Osteocyte (in vitro differentiated cells): ENCODE measurements at regions not wholly inside any gene's neighbourhood (a gene's known extent, or its start where the extent isn't known, plus 50 kb on each side); places are given as distances from the start of the nearest gene placed in this dataset.
"Not testable (repeated sequence)": the region's sequence is repeated elsewhere in the genome, so short reads cannot be mapped to it uniquely, and the experiment has no call there.

Source experiments
- DNase-seq: peaks from one replicate; pipeline ENCODE4 v3.0.0; 2021; ENCODE audit warnings: mixed read lengths; ENCODE audit not compliant: unreplicated experiment; ENCODE audit errors: extremely low spot score
- H3K27ac Mint-ChIP-seq: one replicate; pipeline ENCODE4 v1.8.0; 2021; ENCODE audit warnings: mild to moderate bottlenecking, mixed read lengths; ENCODE audit not compliant: unreplicated experiment
- H3K27me3 Mint-ChIP-seq: one replicate; pipeline ENCODE4 v1.8.0; 2021; ENCODE audit warnings: mixed read lengths; ENCODE audit not compliant: unreplicated experiment
- H3K36me3 Mint-ChIP-seq: one replicate; pipeline ENCODE4 v1.8.0; 2021; ENCODE audit warnings: mixed read lengths; ENCODE audit not compliant: unreplicated experiment
- H3K4me1 Mint-ChIP-seq: one replicate; pipeline ENCODE4 v1.8.0; 2021; ENCODE audit warnings: mixed read lengths; ENCODE audit not compliant: unreplicated experiment
- H3K4me3 Mint-ChIP-seq: one replicate; pipeline ENCODE4 v1.8.0; 2021; ENCODE audit warnings: mild to moderate bottlenecking, moderate library complexity, mixed read lengths; ENCODE audit not compliant: unreplicated experiment
- H3K9me3 Mint-ChIP-seq: one replicate; pipeline ENCODE4 v1.8.0; 2021; ENCODE audit warnings: mixed read lengths; ENCODE audit not compliant: unreplicated experiment
- CTCF ChIP-seq: fragments of 200-600 bp; sonication (generic); IDR thresholded peaks from 2 replicates; pipeline ENCODE4 v1.5.0; 2021; ENCODE audit warnings: antibody characterized with exemption, mild to moderate bottlenecking, moderate library complexity

GRCh38 chr4:101699441-101700124 lies 90.9 kb upstream of the BANK1 start:
- Mint-ChIP-seq H3K4me3 (no peak overlapping the region), H3K36me3 (no peaks in the 10 kb centered on the region), H3K27me3 (peaks cover 15% of the 10 kb centered on the region), H3K9me3 (no peaks in the 10 kb centered on the region), H3K4me1 (no peaks in the 10 kb centered on the region), H3K27ac (no peak overlapping the region)
- no peak for DNase-seq
- no peak for TF ChIP-seq CTCF

- Mint-ChIP-seq H3K4me1 (no peaks in the 10 kb centered on the region), H3K9me3 (no peaks in the 10 kb centered on the region), H3K27me3 (peaks cover 18% of the 10 kb centered on the region), H3K4me3 (no peak overlapping the region), H3K27ac (no peak overlapping the region), H3K36me3 (no peaks in the 10 kb centered on the region)
- TF ChIP-seq CTCF, result no peak
- DNase-seq, result no peak
Measured at GRCh38 chr4:101697266-101697665, 93.3 kb upstream of the BANK1 start.

- H3K36me3 Mint-ChIP-seq, result no peaks in the 10 kb centered on the region
- peaks cover 21% of the 10 kb centered on the region for H3K27me3 Mint-ChIP-seq
- H3K4me3 Mint-ChIP-seq, result no peak overlapping the region
- no peaks in the 10 kb centered on the region for H3K4me1 Mint-ChIP-seq
- TF ChIP-seq CTCF, result no peak
- no peak overlapping the region for H3K27ac Mint-ChIP-seq
- no peak for DNase-seq
- H3K9me3 Mint-ChIP-seq, result no peaks in the 10 kb centered on the region
Measured at GRCh38 chr4:101696276-101697010, 94.1 kb upstream of the BANK1 start.

- no peaks in the 10 kb centered on the region for H3K4me1 Mint-ChIP-seq
- no peak for TF ChIP-seq CTCF
- peaks cover 27% of the 10 kb centered on the region for H3K27me3 Mint-ChIP-seq
Measured at GRCh38 chr4:101695176-101695575, 95.4 kb upstream of the BANK1 start.

GRCh38 chr4:101694403-101694802 lies 96.1 kb upstream of the BANK1 start:
- not testable (repeated sequence) for DNase-seq, H3K27ac Mint-ChIP-seq, H3K36me3 Mint-ChIP-seq, H3K4me1 Mint-ChIP-seq, H3K4me3 Mint-ChIP-seq, H3K9me3 Mint-ChIP-seq
- H3K27me3 Mint-ChIP-seq, result peaks cover 31% of the 10 kb centered on the region

More at GRCh38 chr4:101695176-101695575, 95.4 kb upstream of the BANK1 start:
- H3K9me3 Mint-ChIP-seq, result no peaks in the 10 kb centered on the region
- H3K4me3 Mint-ChIP-seq, result no peak overlapping the region
- DNase-seq, result no peak
- no peaks in the 10 kb centered on the region for H3K36me3 Mint-ChIP-seq
- H3K27ac Mint-ChIP-seq, result no peak overlapping the region
